A673 (cell line): ENCODE measurements at regions not wholly inside any gene's neighbourhood (a gene's known extent, or its start where the extent isn't known, plus 50 kb on each side); places are given as distances from the start of the nearest gene placed in this dataset.

Source experiments
- EZH2 ChIP-seq: fragments of 200-600 bp; sonication (generic); IDR thresholded peaks from 2 replicates; pipeline ENCODE4 v1.6.1; 2017; ENCODE audit warnings: borderline replicate concordance, low read depth, mild to moderate bottlenecking, mixed read lengths, antibody characterized with exemption, low read length; ENCODE audit not compliant: poor library complexity, severe bottlenecking
- TF ChIP-seq, protein P1 (sequence below): fragments of 300-800, 200-600 bp; sonication (generic); conservative IDR thresholded peaks from 2 replicates; pipeline ENCODE4 v1.5.1; 2017; ENCODE audit warnings: low read depth, mild to moderate bottlenecking, antibody characterized with exemption, low read length, moderate library complexity, mixed read lengths

DNA sequence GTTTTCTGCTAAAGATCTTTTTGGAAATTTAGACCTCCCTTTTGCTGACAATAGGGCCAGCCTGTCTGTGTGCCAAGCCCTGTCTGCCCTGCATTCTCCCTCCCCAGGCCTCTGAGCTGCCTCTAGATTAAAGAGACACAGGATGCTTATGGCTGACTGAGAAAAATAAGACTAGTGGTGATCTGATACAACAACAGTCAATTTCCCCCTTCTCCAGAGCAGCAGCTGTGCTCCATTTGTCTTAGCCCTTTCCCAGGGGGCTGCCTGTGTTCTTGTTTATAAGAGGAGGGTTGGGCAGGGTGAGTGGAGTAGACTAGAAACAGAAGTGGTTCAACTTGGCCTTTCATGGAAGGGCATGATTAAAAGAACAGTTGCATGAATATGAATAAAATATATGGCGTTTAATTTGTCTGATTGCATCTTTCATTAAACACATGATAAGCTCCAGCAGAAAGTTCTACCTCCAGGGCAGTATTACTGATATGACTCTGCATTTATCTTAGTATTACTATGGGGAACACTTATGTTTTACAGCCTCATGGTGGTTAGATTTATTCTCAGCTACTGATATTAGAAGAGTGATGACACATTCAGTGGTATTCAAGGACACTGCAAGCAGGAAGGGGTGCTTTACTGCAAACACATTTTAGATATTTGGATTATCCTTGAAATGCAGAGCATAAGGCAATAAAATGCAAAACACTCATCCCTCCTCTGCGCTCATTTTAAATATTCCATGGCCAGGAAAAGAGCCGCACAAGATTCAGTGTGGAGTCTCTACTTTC lies 150.2 kb upstream of the CLEC14A start:
- TF ChIP-seq, protein P1, sequence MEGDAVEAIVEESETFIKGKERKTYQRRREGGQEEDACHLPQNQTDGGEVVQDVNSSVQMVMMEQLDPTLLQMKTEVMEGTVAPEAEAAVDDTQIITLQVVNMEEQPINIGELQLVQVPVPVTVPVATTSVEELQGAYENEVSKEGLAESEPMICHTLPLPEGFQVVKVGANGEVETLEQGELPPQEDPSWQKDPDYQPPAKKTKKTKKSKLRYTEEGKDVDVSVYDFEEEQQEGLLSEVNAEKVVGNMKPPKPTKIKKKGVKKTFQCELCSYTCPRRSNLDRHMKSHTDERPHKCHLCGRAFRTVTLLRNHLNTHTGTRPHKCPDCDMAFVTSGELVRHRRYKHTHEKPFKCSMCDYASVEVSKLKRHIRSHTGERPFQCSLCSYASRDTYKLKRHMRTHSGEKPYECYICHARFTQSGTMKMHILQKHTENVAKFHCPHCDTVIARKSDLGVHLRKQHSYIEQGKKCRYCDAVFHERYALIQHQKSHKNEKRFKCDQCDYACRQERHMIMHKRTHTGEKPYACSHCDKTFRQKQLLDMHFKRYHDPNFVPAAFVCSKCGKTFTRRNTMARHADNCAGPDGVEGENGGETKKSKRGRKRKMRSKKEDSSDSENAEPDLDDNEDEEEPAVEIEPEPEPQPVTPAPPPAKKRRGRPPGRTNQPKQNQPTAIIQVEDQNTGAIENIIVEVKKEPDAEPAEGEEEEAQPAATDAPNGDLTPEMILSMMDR: peak; percentile 42
- no peak for TF ChIP-seq EZH2
